Epithelial cell of proximal tubule (primary cell): ENCODE measurements at regions not wholly inside any gene's neighbourhood (a gene's known extent, or its start where the extent isn't known, plus 50 kb on each side); places are given as distances from the start of the nearest gene placed in this dataset.

Experiments
- DNase-seq: peaks from one replicate; pipeline ENCODE4 v3.0.0-alpha.2; 2011; ENCODE audit warnings: low read depth
- H3K4me3 ChIP-seq: 2 replicates; pipeline ENCODE4 v1.5.1; 2011; ENCODE audit warnings: low read depth, mild to moderate bottlenecking, low read length
- TF ChIP-seq, protein P1 (sequence below): conservative IDR thresholded peaks from 2 replicates; pipeline ENCODE4 v1.5.1; 2012; ENCODE audit warnings: low read depth, mild to moderate bottlenecking, low read length

DNA sequence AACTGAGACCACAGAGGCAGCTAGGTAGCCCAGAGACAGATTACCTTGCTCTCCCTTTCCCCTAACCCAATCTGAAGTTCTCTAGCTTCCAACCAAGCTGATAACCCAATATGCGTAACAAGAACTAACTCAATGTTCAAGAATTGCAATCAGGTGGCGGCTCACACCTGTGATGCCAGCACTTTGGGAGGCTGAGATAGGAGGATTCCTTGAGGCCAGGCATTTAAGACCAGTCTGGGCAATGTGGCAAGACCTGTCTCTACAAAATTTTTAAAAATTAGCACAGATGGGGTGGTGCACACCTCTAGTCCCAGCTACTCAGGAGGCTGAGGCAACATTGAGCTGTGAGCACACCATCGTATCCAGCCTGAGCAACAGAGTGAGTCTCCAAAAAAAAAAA is 86.7 kb upstream of the IPO5 start:
- no peak overlapping the region for H3K4me3 ChIP-seq
- no peak for DNase-seq
- TF ChIP-seq, protein P1, sequence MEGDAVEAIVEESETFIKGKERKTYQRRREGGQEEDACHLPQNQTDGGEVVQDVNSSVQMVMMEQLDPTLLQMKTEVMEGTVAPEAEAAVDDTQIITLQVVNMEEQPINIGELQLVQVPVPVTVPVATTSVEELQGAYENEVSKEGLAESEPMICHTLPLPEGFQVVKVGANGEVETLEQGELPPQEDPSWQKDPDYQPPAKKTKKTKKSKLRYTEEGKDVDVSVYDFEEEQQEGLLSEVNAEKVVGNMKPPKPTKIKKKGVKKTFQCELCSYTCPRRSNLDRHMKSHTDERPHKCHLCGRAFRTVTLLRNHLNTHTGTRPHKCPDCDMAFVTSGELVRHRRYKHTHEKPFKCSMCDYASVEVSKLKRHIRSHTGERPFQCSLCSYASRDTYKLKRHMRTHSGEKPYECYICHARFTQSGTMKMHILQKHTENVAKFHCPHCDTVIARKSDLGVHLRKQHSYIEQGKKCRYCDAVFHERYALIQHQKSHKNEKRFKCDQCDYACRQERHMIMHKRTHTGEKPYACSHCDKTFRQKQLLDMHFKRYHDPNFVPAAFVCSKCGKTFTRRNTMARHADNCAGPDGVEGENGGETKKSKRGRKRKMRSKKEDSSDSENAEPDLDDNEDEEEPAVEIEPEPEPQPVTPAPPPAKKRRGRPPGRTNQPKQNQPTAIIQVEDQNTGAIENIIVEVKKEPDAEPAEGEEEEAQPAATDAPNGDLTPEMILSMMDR = no peak

DNA sequence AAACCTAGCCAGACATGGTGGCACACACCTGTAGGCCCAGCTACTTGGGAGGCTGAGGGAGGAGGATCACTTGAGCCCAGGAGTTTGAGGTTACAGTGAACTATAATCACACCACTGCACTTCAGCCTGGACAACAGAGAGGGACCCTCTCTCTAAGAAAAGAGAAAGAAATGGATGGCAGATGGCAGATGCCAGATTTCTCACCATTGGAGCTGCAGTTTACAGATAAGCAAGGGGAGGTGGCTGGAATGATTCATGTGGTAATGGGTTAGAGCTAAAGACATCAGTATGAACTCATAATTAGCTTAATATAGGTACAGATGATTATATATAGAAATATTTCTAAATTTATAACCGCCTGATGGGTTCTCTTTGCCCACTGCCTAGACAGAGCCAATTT is 80.1 kb upstream of the IPO5 start:
- TF ChIP-seq, protein P1 = no peak

GRCh38 chr13:97875218-97875617 is 78.3 kb upstream of the IPO5 start:
- no peak for DNase-seq
- TF ChIP-seq, protein P1 = no peak
- H3K4me3 ChIP-seq = no peak overlapping the region

More for the DNA sequence above, 80.1 kb upstream of the IPO5 start:
- no peak overlapping the region for H3K4me3 ChIP-seq
- DNase-seq = no peak

DNA sequence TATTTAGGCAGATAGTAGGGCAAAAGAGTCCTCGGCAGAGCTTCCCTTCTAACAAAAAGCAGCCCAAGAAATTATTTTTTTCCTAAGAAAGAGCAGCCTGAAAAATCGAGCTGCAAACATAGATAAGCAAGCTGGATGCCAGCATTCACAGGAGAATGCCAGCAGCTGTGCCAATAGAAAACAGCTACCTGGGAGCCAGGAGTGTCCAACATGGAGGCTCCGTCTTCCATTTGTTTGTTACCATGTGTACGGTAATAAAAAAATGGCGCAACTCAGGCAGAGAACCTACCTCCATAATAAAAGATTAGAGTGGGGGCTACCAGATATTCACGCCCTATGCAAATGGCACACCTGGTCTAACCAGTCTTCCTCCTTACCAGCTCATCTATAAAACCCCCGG is 77.6 kb upstream of the IPO5 start:
- TF ChIP-seq, protein P1 = no peak
- DNase-seq = no peak
- H3K4me3 ChIP-seq = no peak overlapping the region

DNA sequence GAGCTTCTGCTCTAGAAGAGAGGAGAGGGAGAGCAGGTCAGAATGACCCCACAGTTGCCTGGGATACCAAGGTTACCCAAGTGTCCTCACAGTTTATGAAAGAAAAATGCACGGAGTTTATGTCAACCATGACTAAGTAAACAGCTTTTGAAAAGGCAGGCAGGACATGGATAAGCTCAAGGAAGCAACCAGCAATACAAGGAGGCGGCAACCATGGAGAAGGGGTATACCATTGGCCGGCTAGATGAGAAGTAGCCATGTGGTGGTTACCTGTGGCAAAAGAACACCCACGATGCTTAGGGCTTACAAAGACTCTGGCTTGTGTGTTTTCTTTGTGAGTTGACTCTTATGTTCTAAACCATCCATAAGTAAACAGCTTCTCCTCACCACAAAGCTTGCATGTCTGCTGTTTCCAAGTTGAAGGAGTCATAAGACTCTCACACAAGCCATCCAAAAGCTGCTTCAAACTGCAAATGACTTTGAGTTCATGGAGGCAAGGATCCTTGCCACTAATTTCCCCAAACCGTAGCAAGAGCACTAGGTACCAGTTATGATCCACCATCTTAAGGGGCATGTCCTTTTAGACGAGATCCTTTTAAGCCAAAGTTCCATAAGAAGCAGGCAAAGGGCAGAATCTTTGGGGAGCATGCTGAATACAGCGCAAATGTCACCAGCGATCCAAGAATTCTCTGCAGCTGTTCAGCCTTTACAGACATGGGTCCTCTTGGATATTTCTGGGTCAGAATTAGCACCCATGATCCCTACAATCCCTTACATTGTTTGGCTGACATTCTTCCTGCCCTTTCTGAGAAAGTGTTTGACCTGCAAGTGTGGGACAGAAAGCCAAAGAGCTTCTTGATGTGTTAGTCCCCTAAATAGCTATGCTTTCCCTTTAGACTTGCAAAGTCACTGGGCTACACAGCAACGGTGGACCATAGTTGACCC is 74.8 kb upstream of the IPO5 start:
- DNase-seq = no peak
- H3K4me3 ChIP-seq = no peak overlapping the region
- TF ChIP-seq, protein P1 = no peak

DNA sequence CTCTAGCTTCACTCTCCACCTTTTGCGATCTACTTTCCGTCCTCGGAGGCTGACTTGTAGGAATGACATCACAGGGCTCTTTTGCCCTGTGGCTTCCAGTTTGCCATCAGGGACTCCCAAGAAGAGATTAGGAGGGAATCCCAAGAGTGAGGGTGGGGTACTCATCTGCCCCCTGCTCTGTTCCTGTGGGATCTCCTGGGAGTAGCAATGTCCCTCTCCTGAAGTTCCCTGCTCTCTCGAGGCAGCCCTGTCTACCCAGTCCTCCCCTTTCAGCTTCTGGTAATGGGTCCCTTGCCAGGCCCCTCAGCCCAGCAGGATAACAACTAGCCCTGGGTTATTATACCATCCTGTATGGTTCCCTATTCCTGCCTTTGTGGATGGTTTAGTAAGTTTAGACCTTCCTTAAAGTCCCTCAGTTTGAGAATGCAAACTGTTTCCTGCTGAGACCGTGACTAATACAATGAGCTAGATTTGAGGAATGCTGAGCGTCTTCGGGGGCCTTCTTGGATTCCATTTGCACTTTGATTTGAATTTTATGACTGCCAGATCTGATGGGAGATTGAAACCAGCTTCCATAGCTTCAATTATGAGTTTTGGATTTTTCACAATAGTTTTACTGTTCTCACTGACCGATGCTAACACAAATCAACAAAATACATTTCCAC is 73.7 kb upstream of the IPO5 start:
- TF ChIP-seq, protein P1 = no peak
- H3K4me3 ChIP-seq = no peak overlapping the region
- DNase-seq = peak; percentile 47
